SK-N-SH (cell line): ENCODE measurements at regions not wholly inside any gene's neighbourhood (a gene's known extent, or its start where the extent isn't known, plus 50 kb on each side); places are given as distances from the start of the nearest gene placed in this dataset.

ENCODE experiments used
- CTCF ChIA-PET: fragments of 300-600, 350-600 bp; formaldehyde crosslinking; extraction: SDS; loops from one replicate; lab custom pipeline; 2021; lab: Yijun Ruan, JAX
- POLR2A ChIA-PET: fragments of 350-600 bp; sonication (Branson Sonifier 250); formaldehyde crosslinking; extraction: SDS; loops from one replicate; lab custom pipeline; 2020; ENCODE audit warnings: antibody characterized with exemption, inconsistent platforms; lab: Yijun Ruan, JAX
- DNase-seq: peaks from one replicate; pipeline ENCODE4 v3.0.0; 2012
- H2AFZ ChIP-seq: fragments of 200-600 bp; sonication (generic); 2 replicates; pipeline ENCODE4 v1.8.1; 2016; ENCODE audit warnings: antibody characterized with exemption, mild to moderate bottlenecking, low read depth
- H3F3A ChIP-seq: fragments of 200-600 bp; sonication (generic); replicated peaks from 2 replicates; pipeline ENCODE3; 2016; ENCODE audit warnings: antibody characterized with exemption, mild to moderate bottlenecking; ENCODE audit not compliant: insufficient read depth
- H3K27ac ChIP-seq, 2 experiments: fragments of 200-500 bp in 1 of 2; fragments of 200-600 bp in 1 of 2; sonication (Bioruptor generic) in 1 of 2; sonication (generic), shearing (Covaris generic) in 1 of 2; 2 replicates each; pipeline versions ENCODE4 v1.5.1 to v1.6.1; 2014 to 2016; ENCODE audit warnings: low read depth in 2 of 2, inconsistent platforms in 1 of 2, low read length in 1 of 2, mild to moderate bottlenecking in 1 of 2, mixed read lengths in 1 of 2
- H3K27me3 ChIP-seq: fragments of 200-600 bp; sonication (generic), shearing (Covaris generic); 2 replicates; pipeline ENCODE4 v1.6.1; 2016; ENCODE audit warnings: mixed run types; ENCODE audit not compliant: insufficient read depth
- H3K36me3 ChIP-seq, 2 experiments: fragments of 200-500 bp in 1 of 2; fragments of 200-600 bp in 1 of 2; sonication (Bioruptor generic) in 1 of 2; sonication (generic) in 1 of 2; replicated peaks in 1 of 2; 2 replicates each; pipeline versions ENCODE3 to v1.5.1; 2014 to 2016; ENCODE audit warnings: low read length in 1 of 2, mild to moderate bottlenecking in 1 of 2; ENCODE audit not compliant: insufficient read depth in 2 of 2, control insufficient read depth in 1 of 2
- H3K4me1 ChIP-seq, 2 experiments: fragments of 200-500 bp in 1 of 2; fragments of 200-600 bp in 1 of 2; sonication (Bioruptor generic) in 1 of 2; sonication (generic), shearing (Covaris generic) in 1 of 2; 2 replicates each; pipeline versions ENCODE4 v1.5.1 to v1.6.1; 2014 to 2016; ENCODE audit warnings: low read depth in 1 of 2, low read length in 1 of 2, mixed run types in 1 of 2; ENCODE audit not compliant: insufficient read depth in 2 of 2, control insufficient read depth in 1 of 2
- H3K4me2 ChIP-seq: fragments of 200-600 bp; sonication (generic), shearing (Covaris generic); 2 replicates; pipeline ENCODE4 v1.6.1; 2017; ENCODE audit warnings: mixed run types
- H3K4me3 ChIP-seq, 2 experiments: fragments of 200-500 bp in 1 of 2; fragments of 200-600 bp in 1 of 2; sonication (Bioruptor generic) in 1 of 2; sonication (generic), shearing (Covaris generic) in 1 of 2; 2 replicates each; pipeline versions ENCODE4 v1.5.1 to v1.8.1; 2014 to 2016; ENCODE audit warnings: low read depth in 2 of 2, inconsistent platforms in 1 of 2, low read length in 1 of 2, mild to moderate bottlenecking in 1 of 2, mixed read lengths in 1 of 2, moderate library complexity in 1 of 2
- H3K79me2 ChIP-seq: fragments of 200-600 bp; sonication (generic); 2 replicates; pipeline ENCODE4 v1.8.1; 2017; ENCODE audit warnings: mild to moderate bottlenecking; ENCODE audit not compliant: insufficient read depth
- H3K9ac ChIP-seq: fragments of 200-600 bp; sonication (generic); 2 replicates; pipeline ENCODE4 v1.6.1; 2017; ENCODE audit warnings: mixed run types
- H3K9me2 ChIP-seq: fragments of 200-600 bp; sonication (generic); 2 replicates; pipeline ENCODE4 v1.6.1; 2017; ENCODE audit warnings: mixed run types
- H3K9me3 ChIP-seq: fragments of 200-600 bp; sonication (generic); 2 replicates; pipeline ENCODE4 v1.6.1; 2017; ENCODE audit warnings: mixed run types, mild to moderate bottlenecking, moderate library complexity
- H4K20me1 ChIP-seq: fragments of 200-600 bp; sonication (generic); 2 replicates; pipeline ENCODE4 v1.6.1; 2017; ENCODE audit warnings: mild to moderate bottlenecking, mixed run types; ENCODE audit not compliant: insufficient read depth
- CTCF ChIP-seq: fragments of 200-600 bp; sonication (generic); IDR thresholded peaks from 2 replicates; pipeline ENCODE4 v1.6.1; 2017; ENCODE audit warnings: antibody characterized with exemption, mild to moderate bottlenecking, moderate library complexity
- ELF1 ChIP-seq: IDR thresholded peaks from 2 replicates; pipeline ENCODE4 v1.4.0; 2012
- EP300 ChIP-seq, 2 experiments: IDR thresholded peaks; 2 replicates each; pipeline versions ENCODE4 v1.4.0 to v1.6.1; 2012; ENCODE audit warnings: borderline replicate concordance in 1 of 2, low read depth in 1 of 2, low read length in 1 of 2
- EZH2phosphoT487 ChIP-seq: fragments of 200-600 bp; sonication (generic); IDR thresholded peaks from 2 replicates; pipeline ENCODE4 v1.6.1; 2017; ENCODE audit warnings: low read depth, mixed run types, mild to moderate bottlenecking, antibody characterized with exemption, moderate library complexity, borderline replicate concordance
- GATA2 ChIP-seq: sonication (generic); formaldehyde crosslinking; IDR thresholded peaks from 2 replicates; pipeline ENCODE4 v1.5.0; 2020; ENCODE audit warnings: mild to moderate bottlenecking, missing genetic modification reagents
- MEF2A ChIP-seq: IDR thresholded peaks from 2 replicates; pipeline ENCODE4 v1.4.0; 2012; ENCODE audit warnings: low read depth, borderline replicate concordance
- NFIC ChIP-seq: IDR thresholded peaks from 2 replicates; pipeline ENCODE4 v1.4.0; 2012; ENCODE audit warnings: borderline replicate concordance
- POLR2AphosphoS5 ChIP-seq: IDR thresholded peaks from 2 replicates; pipeline ENCODE4 v1.6.1; 2012; ENCODE audit warnings: low read depth, low read length
- RAD21 ChIP-seq: IDR thresholded peaks from 2 replicates; pipeline ENCODE4 v1.6.1; 2012; ENCODE audit warnings: mild to moderate bottlenecking, low read length
- RCOR1 ChIP-seq: fragments of 150-350 bp; IDR thresholded peaks from 2 replicates; pipeline ENCODE4 v1.6.1; 2017; ENCODE audit warnings: antibody characterized with exemption, low read length
- SMC3 ChIP-seq: IDR thresholded peaks from 2 replicates; pipeline ENCODE4 v1.6.1; 2012; ENCODE audit warnings: low read depth, low read length, improper control_type of control experiment
- YY1 ChIP-seq: IDR thresholded peaks from 2 replicates; pipeline ENCODE4 v1.4.0; 2012; ENCODE audit warnings: low read depth, mild to moderate bottlenecking
- ZBTB33 ChIP-seq: IDR thresholded peaks from 2 replicates; pipeline ENCODE4 v1.4.0; 2012; ENCODE audit warnings: low read depth, borderline replicate concordance
- WGBS: methylation state at CpG from one replicate; pipeline ENCODE4 v1.1.6; 2017; ENCODE audit warnings: low lambda C conversion rate; 5-methylcytosine and 5-hydroxymethylcytosine counted together
- TF ChIP-seq, protein P1 (sequence below): IDR thresholded peaks from 2 replicates; pipeline ENCODE4 v1.4.0; 2012; ENCODE audit warnings: low read depth
- TF ChIP-seq, protein P2 (sequence below): IDR thresholded peaks from 2 replicates; pipeline ENCODE4 v1.6.1; 2012; ENCODE audit warnings: mild to moderate bottlenecking, low read depth, low read length, moderate library complexity
- TF ChIP-seq, protein P3 (sequence below): fragments of 150-350 bp; IDR thresholded peaks from 2 replicates; pipeline ENCODE4 v1.6.1; 2017; ENCODE audit warnings: antibody characterized with exemption, low read length, low read depth, borderline replicate concordance

DNA sequence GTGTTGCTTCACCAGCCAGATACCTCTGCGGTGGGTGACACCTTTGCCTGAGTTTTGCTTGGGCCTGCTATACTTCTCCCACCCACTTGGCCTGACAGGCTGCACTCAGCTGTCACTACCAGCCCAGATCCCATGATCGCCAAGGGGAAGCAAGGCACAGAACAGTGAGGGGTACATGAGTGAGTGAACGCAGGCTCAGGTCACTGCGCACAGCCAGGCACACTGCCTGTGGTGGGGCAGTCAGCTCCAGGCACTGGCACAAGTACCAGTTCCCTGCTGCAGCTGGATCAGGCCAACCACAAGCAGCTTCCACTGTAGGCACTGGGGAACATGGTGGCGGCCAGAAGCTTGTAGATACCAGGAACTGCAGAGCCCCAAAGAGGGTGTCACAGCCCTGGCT, 441.9 kb upstream of the GRM3 start:
- no peak for DNase-seq
- TF ChIP-seq, protein P1, sequence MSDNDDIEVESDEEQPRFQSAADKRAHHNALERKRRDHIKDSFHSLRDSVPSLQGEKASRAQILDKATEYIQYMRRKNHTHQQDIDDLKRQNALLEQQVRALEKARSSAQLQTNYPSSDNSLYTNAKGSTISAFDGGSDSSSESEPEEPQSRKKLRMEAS = no peak
- TF ChIP-seq MEF2A (no peak), EP300 (IDR thresholded peaks at IDR 0.05; ENCODE audit: borderline replicate concordance in 1 of 2, low read depth in 1 of 2, low read length in 1 of 2) (no peak), ZBTB33 (no peak), POLR2AphosphoS5 (no peak), ELF1 (no peak), EZH2phosphoT487 (no peak), SMC3 (no peak), CTCF (no peak), RCOR1 (no peak), GATA2 (CRISPR knock-in tag) (no peak), RAD21 (no peak), YY1 (no peak), NFIC (no peak)
- TF ChIP-seq, protein P2, sequence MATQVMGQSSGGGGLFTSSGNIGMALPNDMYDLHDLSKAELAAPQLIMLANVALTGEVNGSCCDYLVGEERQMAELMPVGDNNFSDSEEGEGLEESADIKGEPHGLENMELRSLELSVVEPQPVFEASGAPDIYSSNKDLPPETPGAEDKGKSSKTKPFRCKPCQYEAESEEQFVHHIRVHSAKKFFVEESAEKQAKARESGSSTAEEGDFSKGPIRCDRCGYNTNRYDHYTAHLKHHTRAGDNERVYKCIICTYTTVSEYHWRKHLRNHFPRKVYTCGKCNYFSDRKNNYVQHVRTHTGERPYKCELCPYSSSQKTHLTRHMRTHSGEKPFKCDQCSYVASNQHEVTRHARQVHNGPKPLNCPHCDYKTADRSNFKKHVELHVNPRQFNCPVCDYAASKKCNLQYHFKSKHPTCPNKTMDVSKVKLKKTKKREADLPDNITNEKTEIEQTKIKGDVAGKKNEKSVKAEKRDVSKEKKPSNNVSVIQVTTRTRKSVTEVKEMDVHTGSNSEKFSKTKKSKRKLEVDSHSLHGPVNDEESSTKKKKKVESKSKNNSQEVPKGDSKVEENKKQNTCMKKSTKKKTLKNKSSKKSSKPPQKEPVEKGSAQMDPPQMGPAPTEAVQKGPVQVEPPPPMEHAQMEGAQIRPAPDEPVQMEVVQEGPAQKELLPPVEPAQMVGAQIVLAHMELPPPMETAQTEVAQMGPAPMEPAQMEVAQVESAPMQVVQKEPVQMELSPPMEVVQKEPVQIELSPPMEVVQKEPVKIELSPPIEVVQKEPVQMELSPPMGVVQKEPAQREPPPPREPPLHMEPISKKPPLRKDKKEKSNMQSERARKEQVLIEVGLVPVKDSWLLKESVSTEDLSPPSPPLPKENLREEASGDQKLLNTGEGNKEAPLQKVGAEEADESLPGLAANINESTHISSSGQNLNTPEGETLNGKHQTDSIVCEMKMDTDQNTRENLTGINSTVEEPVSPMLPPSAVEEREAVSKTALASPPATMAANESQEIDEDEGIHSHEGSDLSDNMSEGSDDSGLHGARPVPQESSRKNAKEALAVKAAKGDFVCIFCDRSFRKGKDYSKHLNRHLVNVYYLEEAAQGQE = no peak
- TF ChIP-seq, protein P3, sequence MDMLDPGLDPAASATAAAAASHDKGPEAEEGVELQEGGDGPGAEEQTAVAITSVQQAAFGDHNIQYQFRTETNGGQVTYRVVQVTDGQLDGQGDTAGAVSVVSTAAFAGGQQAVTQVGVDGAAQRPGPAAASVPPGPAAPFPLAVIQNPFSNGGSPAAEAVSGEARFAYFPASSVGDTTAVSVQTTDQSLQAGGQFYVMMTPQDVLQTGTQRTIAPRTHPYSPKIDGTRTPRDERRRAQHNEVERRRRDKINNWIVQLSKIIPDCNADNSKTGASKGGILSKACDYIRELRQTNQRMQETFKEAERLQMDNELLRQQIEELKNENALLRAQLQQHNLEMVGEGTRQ = no peak
- TF ChIP-seq, all 33 proteins: peak for 0
- no peaks in the 10 kb centered on the region for H3K36me3 ChIP-seq
- no peaks in the 10 kb centered on the region for H3K79me2 ChIP-seq
- no peaks in the 10 kb centered on the region for H3K4me1 ChIP-seq
- no peaks in the 10 kb centered on the region for H3K27me3 ChIP-seq
- H3K4me2 ChIP-seq = no peak overlapping the region
- no peak overlapping the region for H3K27ac ChIP-seq
- no peaks in the 10 kb centered on the region for H3K9me3 ChIP-seq
- WGBS = 23% methylated on average over 5 of the region's 5 CpGs
- no peaks in the 10 kb centered on the region for H3K9me2 ChIP-seq
- no peak overlapping the region for H3K4me3 ChIP-seq
- no peaks in the 10 kb centered on the region for H4K20me1 ChIP-seq
- CTCF ChIA-PET = interaction anchor here (1.0 kb wide), 2 partner anchors 14 to 47 kb away, joined by 3 to 4 read pairs; no protein-coding TSS in a partner anchor
- H3K9ac ChIP-seq = no peak overlapping the region
- no peaks in the 10 kb centered on the region for H3F3A ChIP-seq
- POLR2A ChIA-PET = no interaction called here
- no peak overlapping the region for H2AFZ ChIP-seq
